HG02943 (cell line): ENCODE measurements at regions not wholly inside any gene's neighbourhood (a gene's known extent, or its start where the extent isn't known, plus 50 kb on each side); places are given as distances from the start of the nearest gene placed in this dataset.

Source experiments
- ATAC-seq: cut with Tn5 transposase; IDR thresholded peaks from one replicate; pipeline ENCODE4 v1.9.1; 2021; ENCODE audit warnings: mild to moderate bottlenecking, low read depth, moderate library complexity; ENCODE audit not compliant: unreplicated experiment

DNA sequence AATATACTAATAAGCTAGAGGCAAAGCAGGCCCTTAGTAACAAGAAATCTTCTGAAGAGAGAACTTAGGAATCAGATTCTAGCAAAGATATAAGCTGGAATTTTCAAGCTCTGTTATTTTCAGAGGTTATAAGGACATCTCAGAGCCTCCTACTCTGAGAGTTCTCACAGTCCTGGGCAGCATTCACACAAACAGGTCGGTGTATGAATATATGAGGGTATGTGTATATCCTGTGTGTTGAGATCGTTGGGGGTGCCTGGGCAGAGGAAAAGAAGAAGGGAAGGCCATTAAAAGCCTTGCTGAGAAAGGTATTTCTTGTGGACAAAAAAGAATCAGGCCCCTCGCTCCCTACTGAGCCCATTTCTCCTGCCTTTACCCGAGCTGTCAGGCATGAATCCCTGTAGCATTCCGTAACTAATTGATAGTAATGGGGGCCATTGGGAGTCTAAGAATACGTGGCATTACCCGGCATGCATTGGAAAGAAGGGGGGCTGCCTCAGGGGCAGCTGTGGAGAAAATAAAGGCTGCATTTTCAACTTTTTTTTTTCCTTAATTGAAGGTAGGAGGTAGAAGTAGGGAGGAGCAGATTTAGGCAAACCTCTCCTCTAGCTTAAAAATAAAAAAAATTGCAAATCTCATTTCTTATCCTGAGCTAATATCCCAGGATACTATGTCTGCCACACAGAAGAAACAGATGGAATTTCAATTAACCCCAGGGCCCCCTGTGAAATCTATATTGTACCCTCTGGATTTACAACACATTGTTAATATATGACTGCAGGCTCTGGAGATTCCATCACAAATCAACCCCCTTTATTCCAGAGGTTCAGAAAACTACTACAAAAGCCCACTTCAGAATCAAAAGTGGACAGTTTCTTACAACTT, 103.8 kb downstream of the GTPBP8 start:
- no peak for ATAC-seq

DNA sequence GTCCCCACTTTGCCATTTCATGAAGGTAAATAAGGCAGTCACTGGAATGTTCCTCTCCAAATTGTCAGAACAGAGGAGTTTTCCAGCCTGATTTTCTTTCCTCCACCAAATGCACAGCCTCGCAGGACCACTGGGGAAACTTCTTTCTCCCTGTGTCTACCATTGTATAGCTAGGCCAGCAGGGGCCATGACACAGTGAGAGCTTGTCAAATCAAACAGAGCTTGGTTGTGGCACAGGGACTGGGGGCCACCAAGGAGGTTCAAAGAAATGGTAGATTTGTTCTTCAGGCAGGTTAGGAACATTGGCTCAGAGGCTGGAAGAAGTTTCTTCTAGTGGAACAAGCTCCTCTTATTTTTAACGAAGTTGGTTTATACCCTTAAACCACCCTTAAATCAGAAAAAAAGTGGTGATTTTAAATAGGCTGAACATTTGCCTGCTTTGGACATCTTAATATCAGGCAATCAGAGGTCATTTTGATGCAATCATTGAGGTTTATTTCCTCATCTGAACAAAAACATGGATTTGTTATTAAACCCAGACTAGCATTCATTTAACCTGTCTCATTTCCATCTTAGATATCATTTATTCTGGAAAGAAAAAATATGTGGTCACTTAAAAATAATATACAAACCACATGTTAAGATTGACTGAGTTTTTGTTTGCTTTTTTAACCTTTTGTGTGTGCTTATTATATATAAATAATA, 105.6 kb downstream of the GTPBP8 start:
- ATAC-seq = no peak

DNA sequence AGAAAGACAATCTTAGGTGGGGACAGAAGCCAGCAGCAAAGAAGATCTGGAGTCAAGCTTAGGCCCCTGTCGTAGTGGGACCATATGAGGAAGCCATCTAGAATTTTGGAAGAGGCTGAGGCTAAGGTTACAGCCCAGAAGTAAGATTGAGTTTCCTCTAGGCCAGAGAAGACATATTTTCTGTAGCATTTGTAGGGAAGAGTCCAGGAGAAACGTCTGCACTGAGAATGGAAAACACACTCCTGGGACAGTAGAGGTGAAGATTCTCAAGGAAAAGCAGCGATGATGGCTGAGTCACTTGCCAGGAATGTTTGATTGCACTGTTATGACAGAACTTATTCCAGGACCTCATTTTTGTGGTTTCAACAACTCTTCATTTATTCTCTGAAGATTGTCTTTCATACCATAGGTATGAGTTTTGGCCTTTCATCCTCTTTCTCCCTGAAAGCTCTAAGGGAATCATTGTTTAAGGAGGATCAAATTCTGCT, 107.2 kb downstream of the GTPBP8 start:
- no peak for ATAC-seq

DNA sequence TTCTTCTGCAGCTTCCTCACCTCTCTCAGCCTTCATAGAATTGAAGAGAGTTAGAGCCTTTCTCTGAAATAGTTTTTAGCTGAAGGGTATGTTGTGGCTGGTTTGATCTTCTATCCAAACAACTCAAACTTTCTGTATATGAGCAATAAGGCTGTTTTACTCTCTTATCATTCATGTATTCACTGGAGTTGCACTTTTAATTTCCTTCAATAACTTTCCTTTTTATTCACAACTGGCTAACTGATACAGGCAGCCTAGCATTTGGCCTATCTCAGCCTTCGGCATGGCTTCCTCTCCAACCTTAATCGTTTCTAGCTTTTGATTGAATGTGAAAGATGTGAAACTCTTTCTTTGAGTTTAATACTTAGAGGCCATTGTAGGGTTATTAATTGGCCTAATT, 109.3 kb downstream of the GTPBP8 start:
- ATAC-seq = no peak

DNA sequence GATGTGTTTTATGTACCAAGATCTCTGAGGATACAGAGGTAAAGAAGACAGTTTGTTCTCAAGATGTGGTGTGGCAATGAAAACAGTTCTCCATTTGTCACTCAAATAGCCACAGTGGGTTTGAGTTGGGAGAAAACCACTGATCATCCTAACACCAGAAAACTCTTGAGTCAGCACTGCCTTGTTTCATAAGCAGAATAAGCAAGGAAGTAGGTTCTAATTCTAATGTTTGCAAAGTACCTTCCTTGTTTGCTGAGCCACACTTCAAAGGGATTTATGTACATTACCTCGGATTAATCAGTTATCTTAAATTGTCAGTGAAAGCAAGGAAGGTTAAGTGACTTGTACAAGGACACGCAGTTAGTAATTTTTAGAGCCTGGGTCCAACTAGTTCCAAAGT, 107.8 kb upstream of the BOC start:
- no peak for ATAC-seq

DNA sequence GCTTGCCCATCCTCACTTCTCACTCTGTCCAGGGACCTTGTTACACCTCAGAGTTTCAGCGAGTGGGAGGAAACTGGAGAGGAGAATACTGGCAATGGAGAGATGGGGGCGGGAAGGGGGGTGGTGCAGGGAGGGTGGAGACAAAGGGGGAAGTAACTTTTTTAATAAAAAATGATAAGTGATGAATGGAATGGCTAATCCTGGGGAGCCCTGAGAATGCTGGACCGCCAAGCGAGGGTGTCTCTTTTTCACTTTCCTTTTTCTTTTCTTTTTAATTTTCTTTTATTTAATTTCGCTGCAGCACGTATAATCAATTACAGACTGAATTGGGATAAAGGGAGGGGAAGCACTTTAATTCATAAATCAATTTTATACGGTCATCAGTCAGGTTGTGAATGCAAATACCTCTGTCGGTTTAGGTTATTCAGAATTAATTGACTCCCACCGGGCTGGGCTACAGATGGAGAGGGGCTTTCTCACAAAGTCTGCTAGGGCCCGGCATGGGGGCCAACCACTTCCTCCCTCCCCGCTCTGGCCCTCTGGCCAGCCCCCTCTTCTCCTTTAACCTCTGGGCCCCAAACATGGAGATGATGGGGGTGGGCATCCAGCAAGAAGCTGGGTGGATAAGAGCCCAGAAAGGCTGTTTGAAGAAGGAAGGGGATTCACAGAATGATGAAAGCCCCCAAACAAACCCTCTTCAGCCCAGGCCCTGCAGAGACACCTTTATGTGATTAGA, 106.8 kb upstream of the BOC start:
- ATAC-seq = no peak

DNA sequence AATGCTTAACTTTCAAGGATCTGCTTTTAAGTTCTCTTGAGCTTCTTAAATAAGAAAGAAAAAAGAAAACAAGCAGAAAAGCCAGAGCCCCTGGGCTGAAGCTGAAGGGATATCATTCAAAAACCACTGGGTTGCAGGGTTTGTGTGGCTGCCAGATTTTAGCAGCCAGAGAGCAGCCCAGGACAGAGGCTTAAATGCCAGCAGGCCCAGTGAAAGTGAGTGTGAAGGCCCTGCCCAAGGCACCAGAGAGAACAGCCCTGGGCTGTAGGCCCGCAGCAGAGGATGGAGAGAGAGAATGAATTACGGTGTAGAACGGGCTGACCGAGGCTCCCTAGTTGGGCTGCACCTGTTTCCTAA, 106.3 kb upstream of the BOC start:
- no peak for ATAC-seq

DNA sequence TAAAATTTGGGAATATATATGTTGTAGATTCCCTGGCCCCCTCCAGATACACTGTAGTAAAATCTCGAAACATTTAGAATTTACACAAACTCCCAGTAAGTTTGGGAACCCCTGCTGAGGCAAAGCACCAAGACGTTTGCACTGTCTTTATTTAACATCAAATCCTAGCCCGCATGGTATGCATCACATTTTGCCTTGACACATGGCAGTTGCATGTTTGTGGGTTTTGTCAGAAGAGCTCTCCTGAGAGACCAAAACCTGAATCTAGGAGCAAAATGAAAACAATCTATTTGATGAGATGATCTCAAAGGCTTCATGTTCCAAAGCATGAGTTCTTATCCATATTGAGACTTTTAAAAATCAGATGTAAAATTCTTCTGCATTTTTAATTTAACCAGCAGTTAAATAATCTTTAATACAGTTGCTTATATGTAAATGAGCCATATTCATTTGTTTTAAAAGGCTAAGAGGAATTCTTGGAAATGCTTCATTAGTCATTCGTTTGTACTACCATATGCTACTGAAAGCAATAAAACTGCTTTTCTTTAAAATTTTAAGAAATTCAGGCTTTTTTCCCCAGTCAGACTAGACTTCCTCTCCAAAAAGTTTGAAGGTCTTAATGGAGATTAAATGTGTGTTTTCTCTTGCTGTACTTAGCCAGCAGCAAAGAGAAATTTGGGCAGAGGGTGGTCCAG, 105.2 kb upstream of the BOC start:
- ATAC-seq = no peak

DNA sequence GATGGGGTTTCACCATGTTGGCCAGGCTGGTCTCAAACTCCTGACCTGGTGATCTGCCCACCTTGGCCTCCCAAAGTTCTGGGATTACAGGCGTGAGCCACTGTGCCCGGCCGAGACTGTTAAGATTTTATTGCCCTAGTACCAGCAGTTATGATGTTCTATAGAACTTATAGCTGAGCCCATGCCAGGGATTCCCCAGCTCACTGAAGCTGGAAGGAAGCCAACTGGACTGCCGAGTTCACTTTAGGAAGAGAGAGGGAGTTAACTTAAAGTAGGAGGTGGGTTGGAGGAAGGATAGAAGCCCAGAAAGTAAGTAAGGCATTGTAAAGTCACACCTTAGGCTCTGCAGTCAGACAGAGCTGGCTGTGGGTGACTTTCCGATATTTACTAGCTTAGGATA, 101.1 kb upstream of the BOC start:
- ATAC-seq = no peak

DNA sequence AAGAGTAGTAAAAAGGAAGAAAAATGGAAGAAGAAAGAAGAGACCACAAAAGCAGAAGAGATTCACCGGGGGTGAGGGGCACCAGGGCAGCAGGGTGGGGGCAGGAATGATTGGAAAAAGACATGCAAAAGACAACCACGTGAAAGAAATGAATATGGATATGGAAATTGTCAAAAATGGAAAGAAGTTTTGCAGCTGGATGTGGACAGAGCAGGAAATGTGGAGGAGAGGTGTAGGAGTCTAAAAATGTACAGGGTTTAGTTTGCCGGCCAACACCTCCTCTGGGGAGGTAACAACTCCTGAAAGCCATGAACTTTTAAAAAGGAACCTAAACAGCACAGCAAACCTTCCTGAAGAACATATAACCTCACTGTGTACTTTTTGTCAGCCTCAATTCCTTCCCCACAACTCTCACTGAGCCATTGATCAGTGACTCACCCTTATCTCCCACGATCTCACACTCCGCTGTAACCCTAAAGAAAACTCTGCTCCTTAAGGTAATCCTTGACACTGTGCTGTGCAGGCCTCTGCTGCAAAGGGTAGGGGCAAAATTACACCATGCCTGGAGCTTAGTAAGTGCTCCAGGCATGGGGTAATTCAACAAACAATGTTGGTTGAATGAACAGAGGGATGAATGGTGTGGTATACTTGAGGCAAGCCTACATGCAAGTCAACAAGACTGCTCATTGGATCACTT, 100.2 kb upstream of the BOC start:
- ATAC-seq = no peak

DNA sequence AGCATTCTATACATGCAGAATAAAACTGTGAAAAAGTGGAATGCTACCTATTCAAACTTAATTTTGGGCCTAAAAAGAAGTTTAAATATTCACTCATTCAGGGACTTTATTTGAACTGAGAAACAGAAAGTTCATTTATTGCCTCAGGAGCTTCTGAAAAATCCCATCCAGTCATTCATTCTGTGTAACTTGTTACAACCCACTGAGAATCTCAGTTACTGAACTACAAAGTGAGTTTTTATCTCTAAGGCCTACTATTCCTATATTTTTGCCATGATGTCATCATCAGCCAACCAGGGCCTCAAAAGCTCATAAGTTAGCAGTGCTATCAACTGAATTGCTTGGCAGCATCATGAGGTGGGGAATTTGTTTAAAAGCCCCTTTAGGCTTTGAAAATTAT, 98.0 kb upstream of the BOC start:
- no peak for ATAC-seq

DNA sequence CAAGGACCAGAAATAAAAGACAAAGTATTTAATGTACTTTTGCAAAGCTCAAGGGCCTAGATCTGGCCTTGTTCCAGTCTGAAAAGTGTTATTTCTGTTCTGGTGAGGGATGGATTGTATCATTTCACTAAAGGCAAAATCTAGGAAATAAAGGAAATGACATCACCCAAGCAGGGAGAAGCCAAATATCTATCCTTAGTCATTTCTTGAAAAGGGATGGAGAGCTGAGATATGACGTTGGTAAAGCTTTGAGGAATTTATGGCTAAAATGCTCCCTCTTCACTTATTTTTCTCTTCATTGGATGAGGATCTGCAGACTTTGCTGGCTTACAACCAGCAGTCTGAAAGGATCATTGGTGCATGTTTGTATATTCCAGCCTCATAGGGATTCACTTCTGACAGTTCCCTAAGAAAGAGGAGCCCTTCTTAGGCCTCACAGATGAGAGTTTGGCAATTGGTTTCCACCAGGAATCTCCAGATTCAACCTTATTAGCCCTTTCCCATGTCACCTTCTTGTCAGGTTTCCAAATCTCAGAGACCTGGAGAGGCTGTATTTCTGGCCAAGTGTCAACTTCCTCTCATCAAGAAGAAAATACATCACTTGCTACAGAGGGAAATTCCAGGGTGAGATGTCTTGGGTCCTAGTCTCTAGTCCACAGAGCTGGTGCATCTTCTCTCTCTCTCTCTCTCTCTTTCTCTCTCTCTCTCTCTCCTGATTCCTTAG, 93.7 kb upstream of the BOC start:
- no peak for ATAC-seq

DNA sequence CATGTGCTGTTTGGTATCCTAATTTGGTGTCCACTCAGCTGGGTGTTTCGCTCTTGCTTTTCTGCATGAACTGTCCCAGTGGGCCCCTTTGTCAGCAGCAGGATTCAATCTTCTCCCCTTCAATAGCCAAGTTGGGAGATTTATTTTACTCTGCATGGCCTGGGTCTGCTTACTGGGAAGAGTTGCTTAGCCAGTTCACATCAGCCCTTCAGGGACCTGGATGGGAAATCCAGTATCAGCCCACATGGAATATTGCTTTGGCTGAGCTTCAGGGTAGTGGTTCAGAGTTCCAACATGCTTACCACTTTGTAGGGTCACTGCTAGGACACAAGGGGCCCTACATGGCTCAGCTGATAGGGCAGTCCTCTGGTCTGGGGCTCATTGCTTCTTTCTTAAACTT, 93.0 kb upstream of the BOC start:
- ATAC-seq = no peak

DNA sequence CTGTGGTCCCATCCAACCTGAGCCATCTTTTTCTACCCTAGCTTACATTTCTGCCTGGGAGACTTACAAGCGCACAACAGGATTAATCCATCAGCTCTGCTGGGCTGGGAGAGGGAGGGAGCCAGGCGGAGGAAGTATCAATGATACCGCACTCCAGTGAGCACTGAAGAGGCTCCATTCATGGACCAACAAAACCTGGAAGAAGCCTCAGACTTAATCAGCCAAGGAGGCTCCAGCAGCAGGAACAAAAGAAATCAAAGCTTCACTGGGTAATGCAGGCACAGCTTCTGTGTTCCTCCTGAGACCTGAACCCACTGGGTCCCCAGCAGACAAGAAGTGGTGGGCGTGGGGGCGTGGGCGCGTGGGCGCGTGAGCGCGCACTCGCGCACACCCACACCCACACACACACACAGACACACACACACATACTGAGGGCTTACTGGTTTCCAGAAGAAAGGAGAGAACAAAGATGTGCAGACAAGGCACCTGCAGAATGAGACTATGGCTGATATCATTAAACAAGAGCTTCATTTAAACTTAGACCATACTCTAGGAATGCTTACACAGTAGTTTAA, 87.0 kb upstream of the BOC start:
- no peak for ATAC-seq

DNA sequence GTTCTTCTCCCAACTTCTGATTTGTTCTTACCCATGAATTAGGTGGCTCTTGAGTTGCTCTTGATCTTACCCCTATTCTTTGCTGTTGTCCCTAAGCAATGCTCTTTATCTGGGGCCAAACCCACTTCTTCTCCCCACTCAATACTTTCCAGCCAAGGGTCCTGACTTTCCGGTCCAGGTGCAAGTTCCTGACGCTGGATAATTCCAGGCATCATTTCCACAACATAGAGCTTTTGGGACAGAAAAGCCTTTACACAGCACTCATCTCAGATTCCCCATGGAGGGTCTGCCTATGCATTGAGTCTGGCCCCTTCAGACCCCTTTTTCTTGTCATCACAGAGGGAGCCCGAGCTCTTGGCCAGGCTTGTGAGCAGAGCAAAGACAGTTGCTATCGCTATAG, 85.4 kb upstream of the BOC start:
- ATAC-seq = no peak

DNA sequence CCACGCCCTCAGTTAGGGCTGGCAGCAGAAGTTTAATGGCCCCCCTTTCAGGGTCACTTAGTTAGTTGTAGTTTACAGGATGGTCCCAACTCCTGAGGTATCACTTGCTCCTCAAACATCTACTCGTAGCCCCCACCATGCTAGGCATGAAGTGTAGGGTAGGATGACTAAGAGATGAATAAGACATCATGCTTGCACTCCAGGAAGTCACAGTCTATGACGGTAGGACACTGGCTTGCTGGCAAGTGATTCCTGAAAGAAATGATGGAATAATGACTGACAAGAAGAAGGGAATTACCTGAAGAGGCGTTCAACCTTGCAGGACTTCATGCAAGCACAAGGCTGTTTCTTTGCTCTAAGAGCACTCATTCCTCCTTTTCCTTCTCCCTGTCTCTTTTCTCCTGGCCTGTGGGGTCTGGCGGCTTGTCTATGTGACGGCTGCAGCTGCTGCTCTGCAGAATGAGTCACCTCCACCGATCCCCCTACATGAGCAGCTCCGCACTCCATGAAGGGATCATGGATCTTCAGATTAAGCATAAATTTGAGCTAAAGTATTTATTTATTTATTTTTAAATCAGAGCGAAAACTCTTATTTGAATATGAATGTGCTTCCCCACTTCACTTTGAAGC, 82.9 kb upstream of the BOC start:
- no peak for ATAC-seq

DNA sequence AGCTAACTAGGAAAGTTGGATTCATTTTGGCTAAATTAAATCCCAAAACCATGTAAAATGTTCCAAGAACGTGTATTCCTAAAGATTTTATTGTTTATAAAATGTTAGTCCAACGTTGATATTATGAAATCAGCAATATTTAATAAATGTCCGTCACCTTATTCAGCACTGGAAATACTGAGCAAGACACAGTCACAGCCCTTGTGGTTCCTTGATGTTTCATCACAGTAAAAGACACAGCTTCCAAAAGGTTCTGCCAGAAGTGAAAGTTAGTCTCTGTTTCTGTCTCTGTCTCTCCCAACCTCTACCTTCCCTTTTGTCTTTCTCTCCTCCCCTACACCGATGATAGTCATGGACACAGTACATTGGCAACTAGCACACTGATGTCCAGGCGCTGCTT, 82.2 kb upstream of the BOC start:
- no peak for ATAC-seq

DNA sequence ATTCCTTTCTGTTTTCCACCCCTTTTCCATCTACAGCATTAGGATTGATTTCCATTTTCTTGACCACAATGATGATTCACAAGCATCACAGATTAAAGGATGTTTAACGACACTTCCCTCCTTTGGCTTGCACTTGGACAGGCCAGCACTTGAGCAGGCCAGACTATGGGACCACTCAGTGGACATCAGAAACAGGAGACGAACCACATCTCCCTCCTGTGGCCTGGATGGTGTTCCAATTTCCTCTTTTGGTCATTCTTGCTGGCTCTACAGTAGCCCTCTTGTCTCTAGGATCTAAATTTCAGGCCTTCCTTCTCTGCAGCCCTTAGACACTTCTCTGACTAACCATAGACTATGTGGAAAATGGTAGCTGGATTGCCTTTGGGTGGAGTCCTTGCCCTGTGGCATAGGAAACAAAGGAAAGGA, 78.8 kb upstream of the BOC start:
- no peak for ATAC-seq

DNA sequence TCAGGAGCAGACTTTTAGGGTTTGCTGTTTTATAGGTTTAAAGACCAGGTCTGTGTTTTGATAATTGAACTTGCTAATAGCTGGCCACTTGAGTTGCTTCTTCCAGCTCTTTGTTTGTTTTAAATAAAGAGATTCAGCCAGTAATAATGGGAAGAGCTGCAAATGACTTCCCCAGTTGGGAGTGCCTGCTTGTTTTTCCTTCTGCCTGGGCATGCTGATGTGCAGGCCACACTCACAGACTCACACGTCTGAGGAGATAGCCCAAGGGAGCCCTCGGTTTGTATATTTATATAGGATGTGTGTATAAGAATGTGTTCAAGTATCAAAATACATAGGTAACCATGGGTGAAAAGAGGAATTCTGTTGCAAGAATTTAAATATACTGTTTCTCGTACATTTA, 78.2 kb upstream of the BOC start:
- ATAC-seq = no peak
